DOHH2 (cell line): ENCODE measurements at regions not wholly inside any gene's neighbourhood (a gene's known extent, or its start where the extent isn't known, plus 50 kb on each side); places are given as distances from the start of the nearest gene placed in this dataset.

Experiments
- EZH2phosphoT487 ChIP-seq: fragments of 200-600 bp; sonication (generic); IDR thresholded peaks from 2 replicates; pipeline ENCODE4 v1.6.1; 2017; ENCODE audit warnings: borderline replicate concordance, mild to moderate bottlenecking, antibody characterized with exemption, low read length, moderate library complexity, mixed read lengths
- TF ChIP-seq, protein P1 (sequence below): fragments of 200-600 bp; sonication (generic); IDR thresholded peaks from one replicate; pipeline ENCODE4 v1.5.1; 2014; ENCODE audit warnings: antibody characterized with exemption, mild to moderate bottlenecking, low read depth, low read length; ENCODE audit not compliant: poor library complexity, severe bottlenecking

- TF ChIP-seq, protein P1, sequence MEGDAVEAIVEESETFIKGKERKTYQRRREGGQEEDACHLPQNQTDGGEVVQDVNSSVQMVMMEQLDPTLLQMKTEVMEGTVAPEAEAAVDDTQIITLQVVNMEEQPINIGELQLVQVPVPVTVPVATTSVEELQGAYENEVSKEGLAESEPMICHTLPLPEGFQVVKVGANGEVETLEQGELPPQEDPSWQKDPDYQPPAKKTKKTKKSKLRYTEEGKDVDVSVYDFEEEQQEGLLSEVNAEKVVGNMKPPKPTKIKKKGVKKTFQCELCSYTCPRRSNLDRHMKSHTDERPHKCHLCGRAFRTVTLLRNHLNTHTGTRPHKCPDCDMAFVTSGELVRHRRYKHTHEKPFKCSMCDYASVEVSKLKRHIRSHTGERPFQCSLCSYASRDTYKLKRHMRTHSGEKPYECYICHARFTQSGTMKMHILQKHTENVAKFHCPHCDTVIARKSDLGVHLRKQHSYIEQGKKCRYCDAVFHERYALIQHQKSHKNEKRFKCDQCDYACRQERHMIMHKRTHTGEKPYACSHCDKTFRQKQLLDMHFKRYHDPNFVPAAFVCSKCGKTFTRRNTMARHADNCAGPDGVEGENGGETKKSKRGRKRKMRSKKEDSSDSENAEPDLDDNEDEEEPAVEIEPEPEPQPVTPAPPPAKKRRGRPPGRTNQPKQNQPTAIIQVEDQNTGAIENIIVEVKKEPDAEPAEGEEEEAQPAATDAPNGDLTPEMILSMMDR = no peak
- no peak for TF ChIP-seq EZH2phosphoT487
Observed at GRCh38 chr1:114251573-114251939, 97.9 kb upstream of the SYT6 start.
